Ovary (tissue), 3 donors: ENCODE measurements at regions not wholly inside any gene's neighbourhood (a gene's known extent, or its start where the extent isn't known, plus 50 kb on each side); places are given as distances from the start of the nearest gene placed in this dataset.
"Not testable (repeated sequence)": the region's sequence is repeated elsewhere in the genome, so short reads cannot be mapped to it uniquely, and the experiment has no call there.

ENCODE experiments used
- CTCF ChIP-seq, 3 donors: fragments of 450-650 bp in 2 of 3; fragments of 200-600 bp in 1 of 3; IDR thresholded peaks; one replicate each; pipeline versions ENCODE4 v1.5.1 to v1.8.0; 2016 to 2022; ENCODE audit warnings: antibody characterized with exemption in 3 of 3, mild to moderate bottlenecking in 1 of 3
- EP300 ChIP-seq: sonication (generic); formaldehyde crosslinking; IDR thresholded peaks from one replicate; pipeline ENCODE4 v1.6.1; 2017; ENCODE audit warnings: antibody characterized with exemption
- POLR2A ChIP-seq: fragments of 450-650 bp; IDR thresholded peaks from one replicate; pipeline ENCODE4 v1.6.1; 2017; ENCODE audit warnings: antibody characterized with exemption, mild to moderate bottlenecking, moderate library complexity
- donor health status: DM: no; HTN: no; CAD: no.

- TF ChIP-seq CTCF (IDR thresholded peaks at IDR 0.05); POLR2A; EP300: not testable (repeated sequence)
Observed at GRCh38 chr2:131654107-131654506, 126.4 kb downstream of the CCDC74A start.
